Activated naive CD4-positive, alpha-beta T cell treated with anti-CD3 and anti-CD28 coated beads, Interleukin-2, amount 50 U/mL, for 24 hours (primary cell): ENCODE measurements at regions not wholly inside any gene's neighbourhood (a gene's known extent, or its start where the extent isn't known, plus 50 kb on each side); places are given as distances from the start of the nearest gene placed in this dataset.
"Not testable (repeated sequence)": the region's sequence is repeated elsewhere in the genome, so short reads cannot be mapped to it uniquely, and the experiment has no call there.

ENCODE experiments used
- H3K27ac Mint-ChIP-seq: one replicate; pipeline ENCODE4 v1.8.0; 2021; ENCODE audit warnings: mild to moderate bottlenecking, mixed read lengths
- H3K27me3 Mint-ChIP-seq: one replicate; pipeline ENCODE4 v1.8.0; 2021; ENCODE audit warnings: mixed read lengths
- H3K36me3 Mint-ChIP-seq: one replicate; pipeline ENCODE4 v1.8.0; 2021; ENCODE audit warnings: mixed read lengths
- H3K4me1 Mint-ChIP-seq: one replicate; pipeline ENCODE4 v1.8.0; 2021; ENCODE audit warnings: mixed read lengths
- H3K4me3 Mint-ChIP-seq: one replicate; pipeline ENCODE4 v1.8.0; 2021; ENCODE audit warnings: mild to moderate bottlenecking, mixed read lengths
- H3K9me3 Mint-ChIP-seq: one replicate; pipeline ENCODE4 v1.8.0; 2021; ENCODE audit warnings: mixed read lengths

- H3K36me3 Mint-ChIP-seq, H3K4me1 Mint-ChIP-seq, H3K4me3 Mint-ChIP-seq, H3K9me3 Mint-ChIP-seq, H3K27ac Mint-ChIP-seq, H3K27me3 Mint-ChIP-seq: not testable (repeated sequence)
These were observed 367.2 kb upstream of the FAT1 start for GRCh38 chr4:187090832-187091231.

GRCh38 chr4:187094144-187094543 is 370.5 kb upstream of the FAT1 start:
- Mint-ChIP-seq H3K27me3 (no peaks in the 10 kb centered on the region), H3K27ac (no peak overlapping the region), H3K36me3 (no peaks in the 10 kb centered on the region), H3K4me1 (no peaks in the 10 kb centered on the region), H3K4me3 (no peak overlapping the region), H3K9me3 (peaks cover 6% of the 10 kb centered on the region)

- Mint-ChIP-seq H3K9me3 (peaks cover 6% of the 10 kb centered on the region), H3K4me3 (no peak overlapping the region), H3K27ac (no peak overlapping the region), H3K36me3 (no peaks in the 10 kb centered on the region), H3K27me3 (no peaks in the 10 kb centered on the region), H3K4me1 (no peaks in the 10 kb centered on the region)
These were observed 374.8 kb upstream of the FAT1 start for GRCh38 chr4:187098429-187098828.

- H3K27me3 Mint-ChIP-seq: no peaks in the 10 kb centered on the region
- H3K4me1 Mint-ChIP-seq: no peaks in the 10 kb centered on the region
- H3K36me3 Mint-ChIP-seq: no peaks in the 10 kb centered on the region
- H3K4me3 Mint-ChIP-seq: no peak overlapping the region
- H3K9me3 Mint-ChIP-seq: peaks cover 7% of the 10 kb centered on the region
- H3K27ac Mint-ChIP-seq: no peak overlapping the region
These were observed 379.7 kb upstream of the FAT1 start for GRCh38 chr4:187103351-187103750.

GRCh38 chr4:187108845-187109244 is 385.2 kb upstream of the FAT1 start:
- H3K4me1 Mint-ChIP-seq: no peaks in the 10 kb centered on the region
- no peaks in the 10 kb centered on the region for H3K36me3 Mint-ChIP-seq
- no peak overlapping the region for H3K4me3 Mint-ChIP-seq
- no peak overlapping the region for H3K27ac Mint-ChIP-seq
- H3K9me3 Mint-ChIP-seq: peaks cover 7% of the 10 kb centered on the region
- no peaks in the 10 kb centered on the region for H3K27me3 Mint-ChIP-seq

GRCh38 chr4:187109636-187110035 is 386.0 kb upstream of the FAT1 start:
- Mint-ChIP-seq H3K36me3 (no peaks in the 10 kb centered on the region), H3K4me3 (no peak overlapping the region), H3K4me1 (no peaks in the 10 kb centered on the region), H3K9me3 (peaks cover 7% of the 10 kb centered on the region), H3K27ac (no peak overlapping the region), H3K27me3 (no peaks in the 10 kb centered on the region)

- no peak overlapping the region for H3K4me3 Mint-ChIP-seq
- H3K9me3 Mint-ChIP-seq: peaks cover 7% of the 10 kb centered on the region
- H3K27me3 Mint-ChIP-seq: no peaks in the 10 kb centered on the region
- no peak overlapping the region for H3K27ac Mint-ChIP-seq
- H3K4me1 Mint-ChIP-seq: no peaks in the 10 kb centered on the region
- no peaks in the 10 kb centered on the region for H3K36me3 Mint-ChIP-seq
These were observed 394.5 kb upstream of the FAT1 start for GRCh38 chr4:187118166-187118565.

- Mint-ChIP-seq H3K27me3 (no peaks in the 10 kb centered on the region), H3K27ac (no peak overlapping the region), H3K9me3 (peaks cover 7% of the 10 kb centered on the region), H3K36me3 (no peaks in the 10 kb centered on the region), H3K4me1 (no peaks in the 10 kb centered on the region), H3K4me3 (no peak overlapping the region)
These were observed 395.0 kb upstream of the FAT1 start for GRCh38 chr4:187118602-187119120.

- Mint-ChIP-seq H3K27me3 (no peaks in the 10 kb centered on the region), H3K27ac (no peak overlapping the region), H3K9me3 (no peaks in the 10 kb centered on the region), H3K4me3 (no peak overlapping the region), H3K4me1 (no peaks in the 10 kb centered on the region), H3K36me3 (no peaks in the 10 kb centered on the region)
These were observed 400.7 kb upstream of the FAT1 start for GRCh38 chr4:187124331-187124730.

GRCh38 chr4:187125062-187125461 is 401.4 kb upstream of the FAT1 start:
- H3K4me1 Mint-ChIP-seq: no peaks in the 10 kb centered on the region
- H3K27me3 Mint-ChIP-seq: no peaks in the 10 kb centered on the region
- H3K9me3 Mint-ChIP-seq: peaks cover 3% of the 10 kb centered on the region
- H3K4me3 Mint-ChIP-seq: no peak overlapping the region
- no peak overlapping the region for H3K27ac Mint-ChIP-seq
- no peaks in the 10 kb centered on the region for H3K36me3 Mint-ChIP-seq

- Mint-ChIP-seq H3K4me3 (no peak overlapping the region), H3K9me3 (peaks cover 6% of the 10 kb centered on the region), H3K36me3 (no peaks in the 10 kb centered on the region), H3K4me1 (no peaks in the 10 kb centered on the region), H3K27ac (no peak overlapping the region), H3K27me3 (no peaks in the 10 kb centered on the region)
These were observed 403.8 kb upstream of the FAT1 start for GRCh38 chr4:187127456-187127855.

GRCh38 chr4:187128222-187128621 is 404.6 kb upstream of the FAT1 start:
- Mint-ChIP-seq H3K27me3 (no peaks in the 10 kb centered on the region), H3K27ac (no peak overlapping the region), H3K4me1 (no peaks in the 10 kb centered on the region), H3K9me3 (peaks cover 6% of the 10 kb centered on the region), H3K4me3 (no peak overlapping the region), H3K36me3 (no peaks in the 10 kb centered on the region)

- Mint-ChIP-seq H3K27me3 (no peaks in the 10 kb centered on the region), H3K9me3 (peaks cover 6% of the 10 kb centered on the region), H3K27ac (no peak overlapping the region), H3K36me3 (no peaks in the 10 kb centered on the region), H3K4me3 (no peak overlapping the region), H3K4me1 (no peaks in the 10 kb centered on the region)
These were observed 405.3 kb upstream of the FAT1 start for GRCh38 chr4:187128976-187129375.

- not testable (repeated sequence) for H3K36me3 Mint-ChIP-seq, H3K27ac Mint-ChIP-seq, H3K4me3 Mint-ChIP-seq, H3K4me1 Mint-ChIP-seq, H3K27me3 Mint-ChIP-seq
- H3K9me3 Mint-ChIP-seq: peaks cover 11% of the 10 kb centered on the region
These were observed 408.2 kb upstream of the FAT1 start for GRCh38 chr4:187131826-187132225.

- Mint-ChIP-seq H3K4me3 (no peak overlapping the region), H3K4me1 (no peaks in the 10 kb centered on the region), H3K36me3 (no peaks in the 10 kb centered on the region), H3K9me3 (peaks cover 5% of the 10 kb centered on the region), H3K27ac (no peak overlapping the region), H3K27me3 (no peaks in the 10 kb centered on the region)
These were observed 412.2 kb upstream of the FAT1 start for GRCh38 chr4:187135878-187136277.

- no peak overlapping the region for H3K27ac Mint-ChIP-seq
- no peak overlapping the region for H3K4me3 Mint-ChIP-seq
- no peaks in the 10 kb centered on the region for H3K27me3 Mint-ChIP-seq
- H3K4me1 Mint-ChIP-seq: no peaks in the 10 kb centered on the region
- H3K9me3 Mint-ChIP-seq: peaks cover 5% of the 10 kb centered on the region
- no peaks in the 10 kb centered on the region for H3K36me3 Mint-ChIP-seq
These were observed 415.5 kb upstream of the FAT1 start for GRCh38 chr4:187139141-187139540.

GRCh38 chr4:187141101-187141500 is 417.4 kb upstream of the FAT1 start:
- H3K9me3 Mint-ChIP-seq: no peaks in the 10 kb centered on the region
- H3K27ac Mint-ChIP-seq: no peak overlapping the region
- H3K36me3 Mint-ChIP-seq: no peaks in the 10 kb centered on the region
- no peaks in the 10 kb centered on the region for H3K4me1 Mint-ChIP-seq
- no peak overlapping the region for H3K4me3 Mint-ChIP-seq
- H3K27me3 Mint-ChIP-seq: no peaks in the 10 kb centered on the region
